ENCODE measurements at regions not wholly inside any gene's neighbourhood (a gene's known extent, or its start where the extent isn't known, plus 50 kb on each side); places are given as distances from the start of the nearest gene placed in this dataset.

DNA sequence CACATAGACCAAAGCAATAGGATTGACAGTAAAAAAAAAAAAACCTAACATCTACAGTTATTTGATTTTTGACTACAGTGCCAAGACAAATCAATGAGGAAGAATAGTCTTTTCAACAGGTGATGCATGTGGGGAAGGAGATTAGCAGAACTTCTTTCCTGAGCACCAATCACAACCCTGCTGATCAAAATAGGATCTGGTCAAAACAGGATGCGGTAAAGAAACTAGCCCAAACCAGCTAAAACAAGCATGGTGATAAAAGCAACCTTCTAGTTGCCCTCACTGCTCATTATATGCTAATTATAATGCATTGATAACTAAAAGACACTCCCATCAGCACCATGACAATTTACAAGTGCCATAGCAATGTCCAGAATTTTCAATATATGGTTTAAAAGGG, 667.5 kb downstream of the GRXCR1 start:
- Mint-ChIP-seq H3K36me3 (ENCODE audit: low read depth) (peaks cover 9% of the 10 kb centered on the region; the same call in 1 of the 3 replicates), H3K9me3 (peaks cover 15% of the 10 kb centered on the region; the same call in 2 of the 3 replicates), H3K4me1 (no peaks in the 10 kb centered on the region; the same call in 2 of the 3 replicates), H3K4me3 (no peak overlapping the region), H3K27ac (no peak overlapping the region), H3K27me3 (ENCODE audit: insufficient read depth, low read depth, poor library complexity) (peaks cover 3% of the 10 kb centered on the region)
- Histone ChIP-seq H3K36me3 (ENCODE audit: insufficient read depth) (no peaks in the 10 kb centered on the region), H4K20me1 (replicated peaks; ENCODE audit: insufficient read depth) (no peaks in the 10 kb centered on the region), H3F3A (replicated peaks; ENCODE audit: low read depth) (no peaks in the 10 kb centered on the region), H3K4me1 (ENCODE audit: insufficient read depth) (no peaks in the 10 kb centered on the region), H2AFZ (no peak overlapping the region), H3K9me2 (ENCODE audit: insufficient read depth) (no peaks in the 10 kb centered on the region), H3K4me2 (no peak overlapping the region), H3K79me2 (replicated peaks; ENCODE audit: insufficient read depth) (no peaks in the 10 kb centered on the region), H3K27me3 (ENCODE audit: insufficient read depth) (no peaks in the 10 kb centered on the region), H3K4me3 (no peak overlapping the region), H3K27ac (ENCODE audit: low read depth) (no peak overlapping the region)
- DNase-seq (ENCODE audit: low spot score): no peak
- TF ChIP-seq, protein P1, sequence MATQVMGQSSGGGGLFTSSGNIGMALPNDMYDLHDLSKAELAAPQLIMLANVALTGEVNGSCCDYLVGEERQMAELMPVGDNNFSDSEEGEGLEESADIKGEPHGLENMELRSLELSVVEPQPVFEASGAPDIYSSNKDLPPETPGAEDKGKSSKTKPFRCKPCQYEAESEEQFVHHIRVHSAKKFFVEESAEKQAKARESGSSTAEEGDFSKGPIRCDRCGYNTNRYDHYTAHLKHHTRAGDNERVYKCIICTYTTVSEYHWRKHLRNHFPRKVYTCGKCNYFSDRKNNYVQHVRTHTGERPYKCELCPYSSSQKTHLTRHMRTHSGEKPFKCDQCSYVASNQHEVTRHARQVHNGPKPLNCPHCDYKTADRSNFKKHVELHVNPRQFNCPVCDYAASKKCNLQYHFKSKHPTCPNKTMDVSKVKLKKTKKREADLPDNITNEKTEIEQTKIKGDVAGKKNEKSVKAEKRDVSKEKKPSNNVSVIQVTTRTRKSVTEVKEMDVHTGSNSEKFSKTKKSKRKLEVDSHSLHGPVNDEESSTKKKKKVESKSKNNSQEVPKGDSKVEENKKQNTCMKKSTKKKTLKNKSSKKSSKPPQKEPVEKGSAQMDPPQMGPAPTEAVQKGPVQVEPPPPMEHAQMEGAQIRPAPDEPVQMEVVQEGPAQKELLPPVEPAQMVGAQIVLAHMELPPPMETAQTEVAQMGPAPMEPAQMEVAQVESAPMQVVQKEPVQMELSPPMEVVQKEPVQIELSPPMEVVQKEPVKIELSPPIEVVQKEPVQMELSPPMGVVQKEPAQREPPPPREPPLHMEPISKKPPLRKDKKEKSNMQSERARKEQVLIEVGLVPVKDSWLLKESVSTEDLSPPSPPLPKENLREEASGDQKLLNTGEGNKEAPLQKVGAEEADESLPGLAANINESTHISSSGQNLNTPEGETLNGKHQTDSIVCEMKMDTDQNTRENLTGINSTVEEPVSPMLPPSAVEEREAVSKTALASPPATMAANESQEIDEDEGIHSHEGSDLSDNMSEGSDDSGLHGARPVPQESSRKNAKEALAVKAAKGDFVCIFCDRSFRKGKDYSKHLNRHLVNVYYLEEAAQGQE (IDR thresholded peaks at IDR 0.05; ENCODE audit: unreplicated experiment): no peak
- no peak for TF ChIP-seq STAT1 (IDR thresholded peaks at IDR 0.05; ENCODE audit: unreplicated experiment)
- no peak for ATAC-seq

DNA sequence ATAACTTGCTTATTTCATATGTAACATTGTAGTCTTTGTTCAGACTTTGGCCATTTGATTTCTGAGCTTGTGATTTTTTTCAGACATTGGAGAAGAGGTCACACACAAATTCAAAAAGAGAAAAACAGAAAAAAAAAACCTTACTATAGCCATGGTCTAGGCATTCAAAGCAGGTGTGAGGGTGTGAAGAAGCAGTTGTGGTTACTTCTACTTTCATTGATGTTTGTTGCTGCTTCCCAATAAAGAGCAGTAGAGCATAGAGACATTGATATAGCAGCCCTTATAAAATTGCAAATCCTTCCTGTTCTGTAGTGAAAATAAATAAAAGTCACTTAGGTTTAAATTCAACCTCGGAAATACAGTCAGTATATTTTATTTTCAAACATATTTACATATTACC, 671.6 kb downstream of the GRXCR1 start:
- no peak overlapping the region for H2AFZ ChIP-seq
- 0 out of 3 replicates have a peak, but pooled peaks cover 4% of the 10 kb centered on the region for H3K9me3 Mint-ChIP-seq
- H3F3A ChIP-seq (replicated peaks; ENCODE audit: low read depth): no peaks in the 10 kb centered on the region
- H3K27me3 ChIP-seq (ENCODE audit: insufficient read depth): no peaks in the 10 kb centered on the region
- no peaks in the 10 kb centered on the region for H3K9me2 ChIP-seq (ENCODE audit: insufficient read depth)
- H3K4me1 ChIP-seq (ENCODE audit: insufficient read depth): no peaks in the 10 kb centered on the region
- no peaks in the 10 kb centered on the region for H3K36me3 Mint-ChIP-seq (ENCODE audit: low read depth)
- no peak for ATAC-seq
- H3K4me2 ChIP-seq: no peak overlapping the region
- no peak for DNase-seq (ENCODE audit: low spot score)
- H3K79me2 ChIP-seq (replicated peaks; ENCODE audit: insufficient read depth): no peaks in the 10 kb centered on the region
- no peaks in the 10 kb centered on the region for H3K36me3 ChIP-seq (ENCODE audit: insufficient read depth)
- no peak overlapping the region for H3K4me3 Mint-ChIP-seq
- H3K4me1 Mint-ChIP-seq: no peaks in the 10 kb centered on the region
- no peak overlapping the region for H3K27ac ChIP-seq (ENCODE audit: low read depth)
- no peak overlapping the region for H3K4me3 ChIP-seq
- no peak overlapping the region for H3K27ac Mint-ChIP-seq
- H4K20me1 ChIP-seq (replicated peaks; ENCODE audit: insufficient read depth): no peaks in the 10 kb centered on the region
- no peaks in the 10 kb centered on the region for H3K27me3 Mint-ChIP-seq (ENCODE audit: insufficient read depth, low read depth, poor library complexity)
- TF ChIP-seq, protein P2, sequence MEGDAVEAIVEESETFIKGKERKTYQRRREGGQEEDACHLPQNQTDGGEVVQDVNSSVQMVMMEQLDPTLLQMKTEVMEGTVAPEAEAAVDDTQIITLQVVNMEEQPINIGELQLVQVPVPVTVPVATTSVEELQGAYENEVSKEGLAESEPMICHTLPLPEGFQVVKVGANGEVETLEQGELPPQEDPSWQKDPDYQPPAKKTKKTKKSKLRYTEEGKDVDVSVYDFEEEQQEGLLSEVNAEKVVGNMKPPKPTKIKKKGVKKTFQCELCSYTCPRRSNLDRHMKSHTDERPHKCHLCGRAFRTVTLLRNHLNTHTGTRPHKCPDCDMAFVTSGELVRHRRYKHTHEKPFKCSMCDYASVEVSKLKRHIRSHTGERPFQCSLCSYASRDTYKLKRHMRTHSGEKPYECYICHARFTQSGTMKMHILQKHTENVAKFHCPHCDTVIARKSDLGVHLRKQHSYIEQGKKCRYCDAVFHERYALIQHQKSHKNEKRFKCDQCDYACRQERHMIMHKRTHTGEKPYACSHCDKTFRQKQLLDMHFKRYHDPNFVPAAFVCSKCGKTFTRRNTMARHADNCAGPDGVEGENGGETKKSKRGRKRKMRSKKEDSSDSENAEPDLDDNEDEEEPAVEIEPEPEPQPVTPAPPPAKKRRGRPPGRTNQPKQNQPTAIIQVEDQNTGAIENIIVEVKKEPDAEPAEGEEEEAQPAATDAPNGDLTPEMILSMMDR (conservative IDR thresholded peaks at IDR 0.05; ENCODE audit: low read depth in 2 of 2): no peak
- TF ChIP-seq EZH2phosphoT487 (IDR thresholded peaks at IDR 0.05; ENCODE audit: unreplicated experiment) (no peak), CREB1 (CRISPR knock-in tag; IDR thresholded peaks at IDR 0.05; ENCODE audit: low read depth) (no peak), ZNF331 (CRISPR knock-in tag; IDR thresholded peaks at IDR 0.05; ENCODE audit: low read depth) (no peak), JUNB (IDR thresholded peaks at IDR 0.05; ENCODE audit: unreplicated experiment) (no peak), EZH2 (IDR thresholded peaks at IDR 0.05; ENCODE audit: low read depth, unreplicated experiment) (no peak), ZNF114 (CRISPR knock-in tag; IDR thresholded peaks at IDR 0.05) (no peak), STAT1 (IDR thresholded peaks at IDR 0.05; ENCODE audit: unreplicated experiment) (no peak), NANOG (IDR thresholded peaks at IDR 0.05; ENCODE audit: borderline replicate concordance) (no peak)
- TF ChIP-seq, protein P1 (IDR thresholded peaks at IDR 0.05; ENCODE audit: unreplicated experiment): no peak

Data from GM23338 (cell line).